Lower leg skin (tissue), 4 donors: ENCODE measurements at regions not wholly inside any gene's neighbourhood (a gene's known extent, or its start where the extent isn't known, plus 50 kb on each side); places are given as distances from the start of the nearest gene placed in this dataset.
"Not testable (repeated sequence)": the region's sequence is repeated elsewhere in the genome, so short reads cannot be mapped to it uniquely, and the experiment has no call there.

ENCODE experiments used
- DNase-seq, 2 donors: peaks; one replicate each; pipeline ENCODE4 v3.0.0-alpha.2; 2019; ENCODE audit warnings: low spot score in 2 of 2
- H3K4me3 ChIP-seq: fragments of 200-600 bp; sonication (generic); 2 replicates; pipeline ENCODE4 v1.5.1; 2017; ENCODE audit warnings: mild to moderate bottlenecking, low read depth; ENCODE audit not compliant: poor library complexity, severe bottlenecking
- CTCF ChIP-seq, 3 donors: fragments of 450-650 bp; IDR thresholded peaks; one replicate each; pipeline ENCODE4 v1.5.1; 2016; ENCODE audit warnings: antibody characterized with exemption in 3 of 3, mild to moderate bottlenecking in 3 of 3, moderate library complexity in 2 of 3
- POLR2A ChIP-seq, 2 donors: fragments of 450-650 bp; IDR thresholded peaks; one replicate each; pipeline ENCODE4 v1.6.1; 2016 to 2017; ENCODE audit warnings: antibody characterized with exemption in 2 of 2, mild to moderate bottlenecking in 1 of 2, moderate library complexity in 1 of 2
- WGBS, 2 donors: methylation state at CpG; one replicate each; pipeline ENCODE4 v1.1.5; 2018; 5-methylcytosine and 5-hydroxymethylcytosine counted together
- intact Hi-C: fragments of 100-400 bp; cut with DNase I; formaldehyde crosslinking; loops from one replicate; pipeline ENCODE4 v1.15.0; 2023; ENCODE audit warnings: low total_unique reads

DNA sequence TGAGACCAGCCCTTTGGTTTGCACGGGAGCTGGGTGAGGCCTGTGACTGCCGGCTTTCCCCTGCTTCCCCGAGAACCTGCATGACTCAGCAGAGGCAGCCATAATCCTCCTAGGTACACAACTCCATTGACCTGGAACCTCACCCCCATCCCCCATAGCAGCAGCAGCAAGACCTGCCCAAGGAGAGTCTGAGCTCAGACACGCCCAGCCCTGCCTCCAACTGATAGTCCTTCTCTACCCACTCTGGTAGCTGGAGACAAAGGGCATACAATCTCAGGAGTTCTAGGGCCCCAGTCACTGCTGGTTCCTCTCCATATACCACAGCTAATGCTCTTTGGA, 141.0 kb upstream of the ARHGEF26 start:
- WGBS, 2 donors, result 59 to 75% methylated on average over 4 of the region's 4 CpGs
- no peak for DNase-seq
- no peak overlapping the region for H3K4me3 ChIP-seq
- intact Hi-C loops, result no loop called here
- no peak for TF ChIP-seq CTCF (IDR thresholded peaks at IDR 0.05)
- no peak for TF ChIP-seq POLR2A (IDR thresholded peaks at IDR 0.05)

DNA sequence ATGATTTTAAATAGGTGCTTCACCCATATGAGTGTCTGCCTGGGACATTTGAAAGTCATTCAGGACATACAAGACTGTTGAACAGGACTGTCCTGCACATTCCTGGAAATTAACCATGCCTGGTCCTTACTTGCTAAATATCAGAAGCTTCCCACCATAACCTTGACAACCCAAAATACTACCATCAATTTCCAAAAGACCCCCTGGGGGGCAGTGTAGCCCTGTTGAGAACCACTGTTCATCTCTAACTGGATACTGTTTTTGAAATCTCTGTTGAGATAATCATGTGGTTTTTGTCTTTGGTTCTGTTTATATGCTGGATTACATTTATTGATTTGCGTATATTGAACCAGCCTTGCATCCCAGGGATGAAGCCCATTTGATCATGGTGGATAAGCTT, 123.8 kb upstream of the ARHGEF26 start:
- WGBS, 2 donors, result 86 to 100% methylated on average over 1 of the region's 1 CpG
- DNase-seq, intact Hi-C loops, H3K4me3 ChIP-seq: not testable (repeated sequence)

DNA sequence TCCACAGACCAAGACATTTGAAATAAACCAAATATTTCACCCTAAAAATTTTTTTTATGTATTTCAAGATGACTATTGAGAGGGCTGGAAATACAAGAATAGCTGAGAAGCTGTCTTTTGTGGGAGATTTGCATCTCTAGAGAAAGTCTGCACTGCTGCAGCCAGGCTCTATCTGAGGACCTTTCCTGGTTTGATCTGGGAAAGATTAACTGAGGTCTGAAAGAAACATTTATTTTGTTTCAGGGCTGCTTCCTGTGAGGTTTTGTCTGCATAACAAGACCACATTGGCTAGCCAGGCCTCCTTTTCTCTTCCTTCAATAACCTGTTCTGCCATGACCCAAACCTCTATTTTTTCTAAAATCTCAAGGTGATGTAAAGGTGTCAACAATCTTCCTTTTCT, 117.5 kb upstream of the ARHGEF26 start:
- no peak overlapping the region for H3K4me3 ChIP-seq
- intact Hi-C loops, result no loop called here
- no peak for DNase-seq
- no peak for TF ChIP-seq POLR2A (IDR thresholded peaks at IDR 0.05)
- no peak for TF ChIP-seq CTCF (IDR thresholded peaks at IDR 0.05)

GRCh38 chr3:154011036-154011435, 110.2 kb upstream of the ARHGEF26 start:
- no peak for DNase-seq
- TF ChIP-seq CTCF (IDR thresholded peaks at IDR 0.05) (no peak), POLR2A (IDR thresholded peaks at IDR 0.05) (no peak)
- 74 to 89% methylated on average over 5 of the region's 5 CpGs for WGBS, 2 donors
- H3K4me3 ChIP-seq, result no peak overlapping the region
- intact Hi-C loops, result no loop called here

DNA sequence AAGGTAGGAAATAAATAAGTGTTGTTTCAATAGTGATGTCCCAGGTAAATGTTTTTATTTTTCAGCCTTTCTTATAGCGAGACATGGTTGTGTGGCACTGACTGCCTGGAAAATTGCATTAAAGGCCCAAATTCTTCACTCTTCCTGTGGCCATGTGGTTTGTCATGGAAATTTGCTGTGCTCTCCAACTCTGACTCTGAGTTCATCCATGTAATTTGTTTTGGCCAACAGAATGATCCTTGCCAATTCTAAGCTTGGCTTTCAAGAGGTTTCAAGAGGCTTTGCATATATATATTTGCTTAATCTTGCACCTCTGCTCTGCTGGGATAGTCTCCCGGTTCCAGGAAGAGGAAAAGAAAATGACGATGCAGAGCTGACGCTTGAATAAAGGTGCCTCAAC, 107.5 kb upstream of the ARHGEF26 start:
- TF ChIP-seq POLR2A (IDR thresholded peaks at IDR 0.05) (no peak), CTCF (IDR thresholded peaks at IDR 0.05) (no peak)
- no peak overlapping the region for H3K4me3 ChIP-seq
- DNase-seq, result no peak

GRCh38 chr3:154015307-154015706, 105.9 kb upstream of the ARHGEF26 start:
- no peak overlapping the region for H3K4me3 ChIP-seq
- intact Hi-C loops, result no loop called here
- no peak for DNase-seq
- WGBS, 2 donors, result 46 to 50% methylated on average over 4 of the region's 4 CpGs
- no peak for TF ChIP-seq POLR2A (IDR thresholded peaks at IDR 0.05)
- no peak for TF ChIP-seq CTCF (IDR thresholded peaks at IDR 0.05)

More for the DNA sequence above, 107.5 kb upstream of the ARHGEF26 start:
- intact Hi-C loops, result no loop called here
- 76% methylated on average over 4 of the region's 4 CpGs for WGBS, 2 donors
